ENCODE measurements at regions not wholly inside any gene's neighbourhood (a gene's known extent, or its start where the extent isn't known, plus 50 kb on each side); places are given as distances from the start of the nearest gene placed in this dataset.

GRCh38 chr12:124652661-124653060, 85.2 kb upstream of the NCOR2 start:
- TF ChIP-seq, protein P1, sequence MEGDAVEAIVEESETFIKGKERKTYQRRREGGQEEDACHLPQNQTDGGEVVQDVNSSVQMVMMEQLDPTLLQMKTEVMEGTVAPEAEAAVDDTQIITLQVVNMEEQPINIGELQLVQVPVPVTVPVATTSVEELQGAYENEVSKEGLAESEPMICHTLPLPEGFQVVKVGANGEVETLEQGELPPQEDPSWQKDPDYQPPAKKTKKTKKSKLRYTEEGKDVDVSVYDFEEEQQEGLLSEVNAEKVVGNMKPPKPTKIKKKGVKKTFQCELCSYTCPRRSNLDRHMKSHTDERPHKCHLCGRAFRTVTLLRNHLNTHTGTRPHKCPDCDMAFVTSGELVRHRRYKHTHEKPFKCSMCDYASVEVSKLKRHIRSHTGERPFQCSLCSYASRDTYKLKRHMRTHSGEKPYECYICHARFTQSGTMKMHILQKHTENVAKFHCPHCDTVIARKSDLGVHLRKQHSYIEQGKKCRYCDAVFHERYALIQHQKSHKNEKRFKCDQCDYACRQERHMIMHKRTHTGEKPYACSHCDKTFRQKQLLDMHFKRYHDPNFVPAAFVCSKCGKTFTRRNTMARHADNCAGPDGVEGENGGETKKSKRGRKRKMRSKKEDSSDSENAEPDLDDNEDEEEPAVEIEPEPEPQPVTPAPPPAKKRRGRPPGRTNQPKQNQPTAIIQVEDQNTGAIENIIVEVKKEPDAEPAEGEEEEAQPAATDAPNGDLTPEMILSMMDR (IDR thresholded peaks at IDR 0.05), result no peak
- TF ChIP-seq POLR2A (IDR thresholded peaks at IDR 0.05), result no peak
